Spinal cord (tissue), 9 donors: ENCODE measurements at regions not wholly inside any gene's neighbourhood (a gene's known extent, or its start where the extent isn't known, plus 50 kb on each side); places are given as distances from the start of the nearest gene placed in this dataset.
"Not testable (repeated sequence)": the region's sequence is repeated elsewhere in the genome, so short reads cannot be mapped to it uniquely, and the experiment has no call there.

ENCODE experiments used
- DNase-seq, 6 donors: peaks; one replicate each; pipeline versions ENCODE4 v3.0.0 to v3.0.0-alpha.2; 2013 to 2015; ENCODE audit warnings: low spot score in 6 of 6, low read depth in 4 of 6
- H3K27ac ChIP-seq: one replicate; pipeline ENCODE4 v1.5.1; 2013; ENCODE audit warnings: low read depth, low read length, control low read depth
- H3K27me3 ChIP-seq: one replicate; pipeline ENCODE4 v1.6.1; 2013; ENCODE audit warnings: low read length; ENCODE audit not compliant: control insufficient read depth, insufficient read depth
- H3K36me3 ChIP-seq: one replicate; pipeline ENCODE4 v1.6.1; 2013; ENCODE audit warnings: low read length; ENCODE audit not compliant: control insufficient read depth, insufficient read depth
- H3K4me1 ChIP-seq: one replicate; pipeline ENCODE4 v1.6.1; 2013; ENCODE audit warnings: low read length; ENCODE audit not compliant: control insufficient read depth, insufficient read depth
- H3K4me3 ChIP-seq: one replicate; pipeline ENCODE4 v1.5.1; 2013; ENCODE audit warnings: low read depth, low read length, control low read depth
- H3K9me3 ChIP-seq: one replicate; pipeline ENCODE4 v1.6.1; 2013; ENCODE audit warnings: low read length; ENCODE audit not compliant: control insufficient read depth, insufficient read depth
- WGBS: methylation state at CpG from one replicate; pipeline ENCODE4 v1.1.5; 2013; ENCODE audit warnings: missing lambda C conversion rate; ENCODE audit not compliant: insufficient coverage; 5-methylcytosine and 5-hydroxymethylcytosine counted together
- donor health status: healthy.

DNA sequence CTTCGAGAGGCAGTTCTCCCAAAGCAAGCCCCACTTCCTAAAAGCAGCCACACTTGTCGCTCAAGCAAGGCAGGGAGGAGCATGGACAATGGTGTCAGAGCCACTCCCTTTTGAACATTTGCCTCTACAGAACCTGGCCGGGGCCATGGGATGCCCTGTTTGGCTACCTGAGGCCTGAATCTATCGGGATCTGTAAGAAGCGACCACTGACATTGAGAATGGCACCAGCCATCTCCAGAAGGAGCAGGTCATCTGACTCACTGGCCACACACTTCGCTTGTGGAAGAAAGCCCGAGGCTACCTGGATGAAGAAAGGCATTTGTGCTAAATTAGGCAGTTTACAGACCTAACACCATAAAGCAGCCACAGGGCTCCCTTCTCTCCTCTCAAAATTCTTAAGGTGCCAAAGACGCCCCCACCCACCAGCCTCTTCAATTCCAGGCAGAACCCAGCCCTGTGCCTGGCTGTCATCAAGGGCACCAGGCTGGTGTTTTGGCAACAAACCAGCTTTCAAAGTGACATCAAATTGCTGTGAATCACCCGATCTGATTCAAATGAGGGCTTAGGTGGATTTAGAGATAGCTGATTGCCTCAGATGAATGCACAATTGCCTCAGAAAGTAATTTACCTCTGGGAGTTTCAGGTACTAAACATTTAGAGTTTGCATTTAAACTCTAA is 104.8 kb downstream of the ETS2 start:
- no peak overlapping the region for H3K27ac ChIP-seq
- H3K27me3 ChIP-seq: peaks cover 3% of the 10 kb centered on the region
- DNase-seq: no peak
- no peaks in the 10 kb centered on the region for H3K9me3 ChIP-seq
- no peak overlapping the region for H3K4me3 ChIP-seq
- peaks cover 17% of the 10 kb centered on the region for H3K4me1 ChIP-seq
- no peaks in the 10 kb centered on the region for H3K36me3 ChIP-seq
- 67% methylated on average over 6 of the region's 9 CpGs for WGBS

DNA sequence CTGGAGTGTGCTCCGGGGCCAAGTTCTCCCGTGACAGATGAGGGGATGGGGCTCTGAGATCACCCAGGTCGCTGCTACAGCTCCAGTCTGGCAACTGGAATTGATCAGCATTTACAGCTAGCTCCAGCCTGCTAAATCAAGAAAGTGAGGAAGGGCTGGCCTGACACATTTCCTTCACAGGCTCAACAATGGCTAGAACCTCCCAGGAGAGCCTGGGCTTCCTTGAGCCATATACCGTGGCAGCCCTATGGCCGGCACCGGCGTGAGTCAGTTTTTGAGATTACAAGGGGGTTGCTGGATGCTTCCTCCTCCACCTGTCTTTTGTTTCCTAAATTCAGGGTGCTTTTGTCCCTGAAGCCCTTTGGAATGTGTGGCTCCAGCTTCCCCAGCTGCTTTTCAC is 104.2 kb downstream of the ETS2 start:
- 85% methylated on average over 7 of the region's 7 CpGs for WGBS
- H3K27ac ChIP-seq: no peak overlapping the region
- DNase-seq: no peak
- no peaks in the 10 kb centered on the region for H3K9me3 ChIP-seq
- H3K4me1 ChIP-seq: peaks cover 17% of the 10 kb centered on the region
- peaks cover 3% of the 10 kb centered on the region for H3K27me3 ChIP-seq
- no peaks in the 10 kb centered on the region for H3K36me3 ChIP-seq
- no peak overlapping the region for H3K4me3 ChIP-seq

DNA sequence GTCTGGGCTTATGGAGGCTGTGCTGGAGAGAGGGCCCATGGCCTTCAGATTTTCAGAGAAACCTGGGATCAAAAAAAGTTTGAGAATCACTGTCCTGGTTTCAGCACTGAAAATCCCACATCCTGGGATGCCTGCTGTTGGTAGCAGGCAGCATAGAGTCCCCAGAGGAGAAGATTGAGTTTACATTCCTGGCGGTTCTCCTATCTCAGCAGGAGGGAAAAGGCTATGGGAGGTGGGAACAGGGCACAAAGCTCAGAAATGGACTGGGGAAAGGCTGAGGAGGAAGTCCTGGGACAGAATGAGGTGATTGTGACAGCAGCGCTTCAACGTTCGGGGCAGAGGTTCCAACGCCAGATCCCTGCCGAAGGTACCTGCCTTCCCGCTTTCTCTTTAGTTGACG is 103.4 kb downstream of the ETS2 start:
- Histone ChIP-seq H3K36me3 (no peaks in the 10 kb centered on the region), H3K27me3 (peaks cover 3% of the 10 kb centered on the region), H3K4me1 (peaks cover 11% of the 10 kb centered on the region), H3K27ac (no peak overlapping the region), H3K9me3 (no peaks in the 10 kb centered on the region), H3K4me3 (no peak overlapping the region)
- DNase-seq: no peak
- 96% methylated on average over 7 of the region's 8 CpGs for WGBS

DNA sequence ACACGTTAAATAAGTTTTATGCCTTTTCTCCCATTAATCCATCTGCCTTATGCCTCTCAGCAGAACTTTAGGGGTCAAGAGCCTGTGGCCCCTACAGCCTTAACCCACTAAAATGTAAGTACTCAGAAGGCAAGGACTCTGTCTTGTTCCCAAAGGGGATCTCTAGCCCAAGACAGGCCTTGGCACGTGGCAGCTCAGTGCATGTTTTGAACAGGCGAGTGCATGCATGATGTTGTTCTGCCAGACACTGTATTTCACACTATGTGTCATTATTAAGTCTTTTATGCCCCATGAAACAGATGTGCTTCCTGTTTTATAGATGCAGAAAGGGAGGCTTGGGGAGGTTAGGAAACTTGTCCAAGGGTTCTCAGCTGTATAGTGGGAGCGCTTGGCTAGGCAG is 102.8 kb downstream of the ETS2 start:
- no peak overlapping the region for H3K27ac ChIP-seq
- H3K9me3 ChIP-seq: no peaks in the 10 kb centered on the region
- H3K27me3 ChIP-seq: peaks cover 3% of the 10 kb centered on the region
- DNase-seq: no peak
- H3K36me3 ChIP-seq: no peaks in the 10 kb centered on the region
- WGBS: no CpG with 5 or more reads among the region's 4 CpGs
- H3K4me1 ChIP-seq: peaks cover 10% of the 10 kb centered on the region
- H3K4me3 ChIP-seq: no peak overlapping the region

DNA sequence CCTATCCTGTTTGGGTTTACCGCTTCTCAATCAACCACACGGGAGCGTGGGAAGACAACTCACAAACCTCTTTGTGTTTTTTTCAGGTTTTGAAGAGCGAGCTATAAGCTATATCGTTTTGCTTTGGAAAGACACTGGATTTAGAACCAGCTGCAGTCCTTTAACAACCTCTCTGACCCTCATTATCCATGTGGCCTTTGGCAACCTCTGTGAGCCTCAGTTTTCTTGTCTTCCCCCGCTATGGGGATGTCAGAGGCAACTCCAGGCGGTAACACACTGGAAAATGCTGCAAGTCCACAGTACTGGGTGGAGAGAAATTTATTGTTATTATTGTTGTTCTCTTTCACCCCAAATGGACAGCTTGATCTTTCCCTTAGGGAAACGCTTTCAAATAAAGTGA is 100.0 kb downstream of the ETS2 start:
- Histone ChIP-seq H3K27ac (no peak overlapping the region), H3K9me3 (no peaks in the 10 kb centered on the region), H3K4me1 (no peaks in the 10 kb centered on the region), H3K36me3 (no peaks in the 10 kb centered on the region), H3K4me3 (no peak overlapping the region), H3K27me3 (no peaks in the 10 kb centered on the region)
- no peak for DNase-seq
- 100% methylated on average over 4 of the region's 8 CpGs for WGBS

DNA sequence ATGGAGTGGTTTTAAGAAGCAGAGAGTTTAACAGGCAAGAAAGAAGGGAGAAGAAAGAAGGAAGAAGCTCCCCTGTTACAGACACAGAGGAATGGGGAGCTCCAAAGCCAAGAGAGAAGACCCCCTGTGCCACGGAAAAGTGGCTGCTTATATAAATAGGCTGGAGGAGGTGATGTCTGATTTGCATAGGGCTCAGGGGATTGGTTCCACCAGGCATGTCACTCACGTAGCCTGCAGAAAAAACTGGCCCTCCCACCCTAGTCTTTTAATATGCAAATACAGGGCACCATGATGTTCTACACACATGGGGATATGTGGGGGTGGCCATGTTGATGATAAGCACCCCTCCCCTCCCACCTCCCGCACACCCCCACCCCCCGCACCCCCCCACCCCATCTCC is 99.6 kb downstream of the ETS2 start:
- Histone ChIP-seq H3K36me3 (no peaks in the 10 kb centered on the region), H3K27me3 (no peaks in the 10 kb centered on the region), H3K27ac (no peak overlapping the region), H3K9me3 (no peaks in the 10 kb centered on the region), H3K4me3 (no peak overlapping the region), H3K4me1 (no peaks in the 10 kb centered on the region)
- WGBS: no CpG with 5 or more reads among the region's 4 CpGs
- no peak for DNase-seq

DNA sequence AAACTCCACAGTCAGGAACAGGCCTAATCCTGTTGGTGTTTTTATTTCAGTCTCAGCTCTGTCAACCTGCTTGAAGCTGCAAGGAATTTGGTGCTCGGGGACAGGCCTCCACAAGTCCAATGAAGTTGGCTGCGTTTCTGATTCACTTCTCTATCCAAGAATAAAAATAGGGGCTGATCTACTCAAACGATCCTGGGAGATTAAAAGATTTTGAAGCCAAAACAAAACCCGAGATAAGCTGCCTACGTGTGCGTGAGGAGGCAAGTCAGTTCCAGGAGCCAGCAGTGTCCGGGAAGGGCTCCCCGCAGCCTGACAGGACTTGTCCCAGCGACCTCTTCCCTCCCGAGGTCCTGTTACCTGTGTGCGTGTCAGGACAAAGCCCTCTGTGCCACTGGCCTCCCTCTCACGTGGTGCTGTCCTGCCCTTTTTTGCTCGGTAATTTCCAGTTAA is 98.0 kb downstream of the ETS2 start:
- DNase-seq: no peak
- 73% methylated on average over 10 of the region's 13 CpGs for WGBS
- no peaks in the 10 kb centered on the region for H3K27me3 ChIP-seq

DNA sequence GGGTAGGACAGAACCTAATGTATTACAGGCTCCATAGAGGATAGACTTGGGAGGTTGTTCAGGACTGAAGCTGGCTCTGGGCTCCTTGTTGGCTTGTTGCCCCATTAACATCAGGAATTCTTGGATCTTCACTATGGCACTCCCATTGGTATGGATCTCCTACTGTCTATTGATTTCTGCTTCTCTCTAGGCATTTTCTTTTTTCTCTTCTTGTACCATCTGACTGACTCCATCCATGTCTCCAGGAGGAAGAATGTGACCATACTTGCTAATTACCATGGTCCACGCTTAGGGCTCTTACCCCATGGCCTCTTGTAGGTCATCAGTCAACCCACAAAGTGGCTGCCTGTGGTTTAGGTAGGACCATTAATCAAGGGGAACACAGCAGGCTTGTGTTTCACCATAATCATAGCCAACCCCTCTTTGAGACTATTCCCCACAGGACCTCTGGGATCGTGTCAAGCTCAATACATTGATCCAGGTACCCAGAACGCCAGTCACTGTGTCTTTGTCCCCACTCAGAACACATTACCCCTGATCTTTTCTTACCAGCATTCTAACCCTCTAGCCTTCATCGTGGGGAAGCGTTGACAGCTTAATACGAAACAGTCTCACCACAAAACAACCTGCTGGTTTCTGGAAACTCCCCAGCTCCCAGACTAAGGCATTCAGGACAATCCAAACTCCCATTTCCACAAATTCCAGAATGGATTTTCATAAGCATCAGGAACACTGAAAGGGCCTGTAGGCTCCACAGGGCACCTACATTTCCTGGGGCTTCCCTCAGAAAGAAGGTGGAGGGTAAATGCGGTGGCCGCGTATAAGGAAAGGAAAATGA is 97.1 kb downstream of the ETS2 start:
- no peak overlapping the region for H3K27ac ChIP-seq
- H3K4me3 ChIP-seq: no peak overlapping the region
- no peaks in the 10 kb centered on the region for H3K27me3 ChIP-seq
- WGBS: 82% methylated on average over 5 of the region's 9 CpGs
- no peak for DNase-seq
- no peaks in the 10 kb centered on the region for H3K4me1 ChIP-seq
- H3K36me3 ChIP-seq: no peaks in the 10 kb centered on the region
- no peaks in the 10 kb centered on the region for H3K9me3 ChIP-seq

More for the DNA sequence above, 98.0 kb downstream of the ETS2 start:
- Histone ChIP-seq H3K36me3 (no peaks in the 10 kb centered on the region), H3K4me1 (no peaks in the 10 kb centered on the region), H3K9me3 (no peaks in the 10 kb centered on the region), H3K4me3 (no peak overlapping the region), H3K27ac (no peak overlapping the region)

DNA sequence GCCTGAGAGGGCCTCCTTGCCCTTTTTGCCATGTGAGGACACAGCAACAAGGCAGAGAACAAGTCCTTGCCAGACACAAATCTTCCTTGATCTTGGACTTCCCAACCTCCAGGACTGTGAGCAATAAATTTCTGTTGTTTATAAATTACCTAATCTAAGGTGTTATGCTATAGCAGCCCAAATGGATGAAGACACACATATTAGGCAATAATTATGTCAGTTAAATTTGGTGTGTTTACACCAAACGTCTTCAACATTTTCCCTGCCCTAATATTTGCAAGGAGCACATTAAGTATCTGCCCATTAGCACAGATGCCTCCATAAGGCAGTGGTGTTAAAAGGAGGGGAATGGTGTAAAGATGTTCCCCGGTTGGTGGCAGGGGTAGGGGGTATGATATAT is 94.8 kb downstream of the ETS2 start:
- Histone ChIP-seq H3K27ac (no peak overlapping the region), H3K27me3 (no peaks in the 10 kb centered on the region), H3K4me3 (no peak overlapping the region), H3K4me1 (no peaks in the 10 kb centered on the region), H3K36me3 (no peaks in the 10 kb centered on the region), H3K9me3 (no peaks in the 10 kb centered on the region)
- no CpG with 5 or more reads among the region's 2 CpGs for WGBS
- no peak for DNase-seq

DNA sequence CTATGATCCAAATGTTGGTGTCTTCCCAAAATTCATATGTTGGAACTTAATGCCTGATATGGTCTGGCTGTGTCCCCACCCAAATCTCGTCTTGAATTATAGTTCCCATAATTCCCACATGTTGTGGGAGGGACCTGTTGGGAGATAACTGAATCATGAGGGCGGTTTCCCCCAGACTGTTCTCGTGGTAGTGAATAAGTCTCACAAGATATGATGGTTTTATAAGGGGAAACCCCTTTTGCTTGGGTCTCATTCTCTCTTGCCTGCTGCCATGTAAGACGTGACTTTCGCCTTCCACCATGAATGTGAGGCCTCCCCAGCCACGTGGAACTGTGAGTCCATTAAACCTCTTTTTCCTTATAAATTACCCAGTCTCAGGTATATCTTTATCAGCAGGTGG is 94.3 kb downstream of the ETS2 start:
- DNase-seq, H3K27me3 ChIP-seq, H3K4me1 ChIP-seq, H3K36me3 ChIP-seq, H3K27ac ChIP-seq, H3K9me3 ChIP-seq, H3K4me3 ChIP-seq: not testable (repeated sequence)
- WGBS: no CpG with 5 or more reads among the region's 6 CpGs
